GM21526 (cell line): ENCODE measurements at regions not wholly inside any gene's neighbourhood (a gene's known extent, or its start where the extent isn't known, plus 50 kb on each side); places are given as distances from the start of the nearest gene placed in this dataset.
"Not testable (repeated sequence)": the region's sequence is repeated elsewhere in the genome, so short reads cannot be mapped to it uniquely, and the experiment has no call there.

Experiments
- ATAC-seq: cut with Tn5 transposase; IDR thresholded peaks from one replicate; pipeline ENCODE4 v1.9.1; 2021; ENCODE audit warnings: moderate library complexity; ENCODE audit not compliant: unreplicated experiment, low FRiP score

- peak; percentile 66 for ATAC-seq
Observed at GRCh38 chr6:156691018-156691417, 86.2 kb upstream of the ARID1B start.

DNA sequence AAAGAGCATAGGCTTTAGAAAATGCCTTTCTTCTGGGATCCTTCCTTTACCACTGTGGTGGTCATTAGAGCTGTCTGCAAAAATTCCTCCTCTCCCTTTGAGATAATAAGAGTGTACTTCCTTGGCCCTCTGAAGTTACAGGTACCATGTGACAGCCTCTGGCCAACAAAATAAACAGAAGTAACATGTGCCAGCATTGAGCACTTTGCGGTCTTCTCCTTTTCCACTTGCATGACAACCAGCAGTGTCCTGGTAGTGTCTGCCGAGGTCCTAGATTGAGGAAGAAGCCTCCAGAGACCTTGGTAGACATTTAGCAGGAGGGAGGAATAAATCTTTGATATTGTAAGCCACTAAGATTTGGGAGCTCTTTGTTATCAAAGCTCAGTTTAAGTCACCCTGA lies 87.5 kb upstream of the ARID1B start:
- no peak for ATAC-seq

GRCh38 chr6:156688620-156688971 lies 88.6 kb upstream of the ARID1B start:
- ATAC-seq: no peak

GRCh38 chr6:156687789-156688619 lies 89.2 kb upstream of the ARID1B start:
- no peak for ATAC-seq

- ATAC-seq: peak; percentile 50
Observed at GRCh38 chr6:156686995-156687788, 90.0 kb upstream of the ARID1B start.

GRCh38 chr6:156686301-156686994 lies 90.7 kb upstream of the ARID1B start:
- peak; percentile 19 for ATAC-seq

GRCh38 chr6:156685823-156686222 lies 91.4 kb upstream of the ARID1B start:
- no peak for ATAC-seq

DNA sequence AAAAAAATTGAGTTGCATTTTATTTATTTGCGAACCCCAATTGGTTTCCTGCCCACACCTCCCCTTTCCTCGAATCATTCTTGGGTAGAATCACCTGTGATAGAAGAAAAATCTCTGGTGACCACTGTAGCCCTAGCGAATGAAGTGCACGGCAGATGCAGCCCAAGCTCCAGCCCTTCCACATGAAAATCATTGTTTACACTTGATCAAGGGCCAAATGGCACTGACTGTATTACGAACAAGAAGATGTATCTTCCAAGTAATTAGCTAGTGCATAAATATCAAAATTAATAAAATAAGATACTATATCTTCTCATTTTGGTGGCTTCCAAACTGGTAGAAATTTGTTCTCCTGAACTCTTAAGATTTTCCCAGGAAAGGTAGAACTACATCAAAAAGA lies 93.4 kb upstream of the ARID1B start:
- ATAC-seq: no peak

DNA sequence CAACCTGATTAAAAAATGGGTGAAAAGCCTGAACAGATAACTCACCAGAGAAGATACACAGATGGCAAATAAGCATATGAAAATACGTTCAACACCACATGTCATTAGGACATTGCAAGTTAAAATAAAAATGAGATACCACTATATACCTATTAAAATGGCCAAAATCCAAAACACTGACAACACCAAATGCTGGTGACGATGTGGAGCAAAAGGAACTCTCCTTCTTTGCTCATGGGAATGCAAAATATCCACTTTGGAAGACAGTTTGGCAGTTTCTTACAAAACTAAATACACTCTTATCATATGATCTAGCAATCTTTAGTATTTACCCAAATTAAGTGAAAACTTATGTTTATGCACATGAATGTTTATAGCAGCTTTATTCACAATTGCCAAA lies 100.5 kb upstream of the ARID1B start:
- no peak for ATAC-seq

- no peak for ATAC-seq
Observed at GRCh38 chr6:156674197-156674596, 103.0 kb upstream of the ARID1B start.

GRCh38 chr6:156670097-156670496 lies 107.1 kb upstream of the ARID1B start:
- not testable (repeated sequence) for ATAC-seq

DNA sequence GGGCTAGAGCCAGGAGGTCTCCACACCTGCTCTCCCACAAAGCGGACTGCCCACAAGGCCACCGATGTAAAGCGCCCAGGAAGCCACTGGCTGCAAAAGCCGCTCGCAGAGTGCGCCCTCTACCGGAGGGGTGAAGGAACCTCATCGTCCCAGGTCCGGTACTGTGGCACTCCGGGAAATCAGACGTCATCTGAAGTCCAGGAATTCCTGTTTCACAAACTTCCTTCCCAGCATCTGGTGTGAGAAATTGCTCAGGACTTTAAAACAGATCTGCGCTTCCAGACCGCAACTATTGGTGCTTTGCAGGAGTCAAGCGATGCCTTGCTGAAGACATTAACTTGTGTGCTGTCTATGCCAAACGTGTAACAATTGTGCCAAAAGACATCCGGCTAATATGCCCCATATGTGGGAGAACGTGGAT lies 115.1 kb upstream of the ARID1B start:
- no peak for ATAC-seq

GRCh38 chr6:156660389-156660788 lies 116.8 kb upstream of the ARID1B start:
- no peak for ATAC-seq

DNA sequence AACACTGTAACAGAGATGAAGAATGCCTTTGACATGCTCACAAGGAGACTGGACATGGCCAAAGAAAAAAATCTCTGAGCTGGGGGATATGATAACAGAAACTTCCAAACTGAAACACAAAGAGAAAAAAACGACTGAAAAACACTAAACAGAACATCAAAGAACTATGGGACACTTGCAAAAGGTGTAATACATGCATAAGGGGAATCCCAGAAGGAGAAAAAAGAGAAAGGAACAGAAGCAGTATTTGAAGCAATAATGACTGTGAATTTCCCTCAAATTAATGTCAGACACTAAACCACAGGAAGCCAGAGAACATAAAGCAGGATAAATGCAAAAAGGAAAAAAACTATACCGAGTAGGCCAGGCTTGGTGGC lies 117.4 kb upstream of the ARID1B start:
- ATAC-seq: no peak

- ATAC-seq: no peak
Observed at GRCh38 chr6:156658966-156659821, 118.0 kb upstream of the ARID1B start.

GRCh38 chr6:156658186-156658965 lies 118.8 kb upstream of the ARID1B start:
- no peak for ATAC-seq

- ATAC-seq: no peak
Observed at GRCh38 chr6:156657296-156657695, 119.9 kb upstream of the ARID1B start.

DNA sequence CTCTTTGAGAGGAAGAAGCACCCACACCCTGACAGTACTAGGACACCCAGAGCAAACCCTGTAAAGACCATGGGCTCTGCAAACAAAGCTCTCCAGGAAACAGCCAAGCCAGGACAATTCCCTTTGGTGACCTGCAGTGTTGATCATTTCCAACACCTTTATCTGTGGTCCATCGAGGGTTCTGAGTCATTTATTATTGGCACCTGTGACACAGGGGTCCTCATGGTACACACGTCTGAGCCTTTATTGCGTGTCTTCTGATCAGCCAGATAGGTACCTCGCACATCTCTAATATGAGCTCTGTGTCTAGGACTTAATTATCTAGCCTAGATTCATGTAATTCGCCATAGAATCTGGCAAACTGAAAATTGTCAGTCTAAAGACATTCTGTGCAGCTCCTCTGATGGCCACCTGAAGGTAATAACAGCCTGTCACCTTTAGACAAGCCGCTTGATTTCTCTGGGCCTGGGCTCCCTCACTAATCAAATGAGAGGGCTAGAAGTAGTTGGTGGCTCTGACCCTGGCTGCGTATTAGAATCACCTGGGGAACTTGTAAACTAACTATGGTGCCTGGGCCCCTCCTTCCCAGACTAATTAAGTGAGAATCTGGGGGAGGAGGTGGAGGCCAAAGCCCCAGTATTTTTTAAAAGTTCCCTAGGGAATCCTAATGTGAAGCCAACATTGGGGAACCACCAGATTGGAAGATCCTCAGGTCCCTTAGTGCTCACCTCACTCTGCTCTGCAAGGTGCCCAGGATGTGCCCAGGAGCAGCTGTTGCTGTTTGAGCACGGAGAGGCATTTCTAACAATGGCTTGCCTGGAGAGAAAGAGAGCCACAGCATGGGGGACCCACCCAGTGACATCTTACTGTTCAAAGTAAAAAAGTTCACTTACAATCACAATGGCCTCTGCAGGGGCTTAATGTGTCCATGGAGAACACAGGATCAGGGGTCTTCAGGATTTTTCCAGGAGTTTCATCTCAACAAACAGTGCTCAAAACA lies 122.0 kb upstream of the ARID1B start:
- no peak for ATAC-seq
